LoVo (cell line): ENCODE measurements at regions not wholly inside any gene's neighbourhood (a gene's known extent, or its start where the extent isn't known, plus 50 kb on each side); places are given as distances from the start of the nearest gene placed in this dataset.
"Not testable (repeated sequence)": the region's sequence is repeated elsewhere in the genome, so short reads cannot be mapped to it uniquely, and the experiment has no call there.

Experiments used
- DNase-seq: peaks from one replicate; pipeline ENCODE4 v3.0.0-alpha.2; 2016; ENCODE audit warnings: low spot score

DNA sequence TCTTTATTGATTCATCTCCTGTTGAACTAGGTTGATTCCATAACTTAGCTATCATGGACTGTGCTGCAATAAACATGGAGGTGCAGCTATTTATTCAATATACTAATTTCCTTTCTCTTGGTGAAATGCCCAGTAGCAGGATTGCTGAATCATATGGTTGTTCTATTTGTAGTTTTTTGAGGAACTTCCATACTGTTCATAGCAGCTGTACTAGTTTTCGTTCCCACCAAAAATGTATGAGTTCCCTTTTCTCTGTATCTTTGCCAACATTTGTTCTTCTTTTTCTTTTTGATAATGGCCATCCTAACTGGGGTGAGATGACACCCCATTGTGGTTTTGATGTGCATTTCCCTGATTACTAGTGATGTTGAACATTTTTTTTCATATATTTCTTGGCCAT is 87.2 kb upstream of the NAV2 start:
- no peak for DNase-seq

GRCh38 chr11:19617696-19618523 is 94.7 kb upstream of the NAV2 start:
- DNase-seq = no peak

DNA sequence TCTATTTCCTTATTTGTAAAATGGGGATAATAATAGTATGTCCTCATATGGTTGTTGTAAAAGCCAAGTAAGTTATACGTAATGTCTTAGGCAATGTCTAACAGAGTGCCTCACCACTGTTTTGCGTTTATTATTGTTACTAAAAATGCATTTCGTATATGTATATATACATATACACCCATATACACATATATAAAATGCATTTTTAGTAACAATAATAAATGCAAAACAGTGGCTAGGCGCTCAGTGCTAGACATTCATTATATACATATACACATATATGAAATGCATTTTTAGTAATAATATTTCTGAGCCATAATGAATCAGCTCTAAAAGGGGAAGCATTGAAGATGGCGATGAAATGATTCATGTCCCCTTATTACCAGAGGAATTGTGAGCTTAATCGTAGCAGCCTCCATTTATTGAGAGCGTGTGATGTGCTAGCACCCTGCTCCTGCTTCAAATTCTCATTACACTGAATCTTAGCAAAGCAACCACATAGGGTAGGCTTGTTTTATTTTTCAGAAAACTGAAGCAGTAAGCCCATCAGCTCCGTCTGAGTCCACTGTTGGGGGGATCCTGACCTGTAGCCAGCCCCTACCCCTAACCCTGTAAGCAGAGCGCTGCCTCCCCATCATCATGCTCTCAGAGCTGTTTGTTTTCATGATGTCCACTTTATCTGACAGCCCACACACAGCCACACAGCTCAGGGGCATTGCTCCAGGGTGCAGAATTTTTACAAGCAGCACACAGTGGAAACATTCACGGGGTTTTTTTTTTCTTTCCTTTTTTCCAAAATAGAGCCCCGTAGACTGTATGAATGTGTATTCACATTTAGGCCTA is 97.1 kb upstream of the NAV2 start:
- no peak for DNase-seq

GRCh38 chr11:19614370-19614940 is 98.2 kb upstream of the NAV2 start:
- no peak for DNase-seq

DNA sequence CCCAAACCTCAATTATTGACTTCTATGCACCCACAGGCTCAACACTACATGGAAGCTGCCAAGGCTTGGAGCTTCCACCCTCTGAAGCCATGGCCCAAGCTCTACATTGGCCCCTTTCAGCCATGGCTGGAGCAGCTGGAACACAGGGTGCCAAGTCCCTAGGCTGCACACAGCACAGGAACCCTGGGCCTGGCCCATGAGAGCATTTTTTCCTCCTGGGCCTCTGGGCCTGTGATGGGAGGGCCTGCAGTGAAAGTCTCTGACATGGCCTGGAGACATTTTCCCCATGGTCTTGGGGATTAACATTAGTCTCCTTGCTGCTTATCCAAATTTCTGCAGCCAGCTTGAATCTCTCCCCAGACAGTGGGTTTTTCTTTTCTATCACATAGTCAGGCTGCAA is 100.6 kb upstream of the NAV2 start:
- DNase-seq = not testable (repeated sequence)

GRCh38 chr11:19607656-19608360 is 104.8 kb upstream of the NAV2 start:
- DNase-seq = no peak

DNA sequence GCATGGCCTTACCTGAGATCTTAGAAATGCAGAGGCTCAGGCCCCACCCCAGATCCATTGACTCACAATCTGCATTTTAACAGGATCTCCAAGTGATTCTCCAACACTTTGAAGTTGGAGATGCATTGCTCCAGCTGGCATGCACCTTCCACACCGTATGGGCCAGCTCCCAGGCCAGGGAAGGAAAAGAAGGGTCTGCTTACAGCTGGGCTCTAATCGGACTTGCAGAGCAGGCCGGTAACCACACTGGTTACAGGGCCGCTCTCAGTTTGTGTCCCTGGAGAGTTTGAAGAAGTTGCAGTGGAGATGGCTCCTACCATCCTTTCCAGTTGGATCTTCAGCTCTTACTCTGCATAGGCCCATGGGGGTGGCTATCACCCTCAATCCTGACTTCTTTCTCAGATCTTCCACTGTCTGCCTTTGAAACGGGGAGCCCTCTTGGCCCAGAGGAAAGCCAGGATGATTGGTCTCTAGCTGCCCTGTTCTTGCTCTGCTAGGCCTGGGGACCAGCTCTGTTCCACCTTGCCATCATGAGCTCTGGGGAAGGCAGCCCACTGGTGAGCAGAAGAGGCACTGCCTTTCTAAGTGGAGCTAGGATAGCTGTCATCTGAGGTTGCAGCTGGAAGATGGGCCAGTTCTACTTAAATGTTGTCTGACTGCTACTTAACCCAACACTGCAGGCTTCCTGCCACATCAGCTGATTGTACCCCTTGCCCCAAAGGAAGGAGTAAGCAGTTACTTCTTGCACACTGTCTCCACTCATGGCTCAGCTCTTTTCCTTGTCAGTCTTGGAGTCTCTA is 105.6 kb upstream of the NAV2 start:
- no peak for DNase-seq

DNA sequence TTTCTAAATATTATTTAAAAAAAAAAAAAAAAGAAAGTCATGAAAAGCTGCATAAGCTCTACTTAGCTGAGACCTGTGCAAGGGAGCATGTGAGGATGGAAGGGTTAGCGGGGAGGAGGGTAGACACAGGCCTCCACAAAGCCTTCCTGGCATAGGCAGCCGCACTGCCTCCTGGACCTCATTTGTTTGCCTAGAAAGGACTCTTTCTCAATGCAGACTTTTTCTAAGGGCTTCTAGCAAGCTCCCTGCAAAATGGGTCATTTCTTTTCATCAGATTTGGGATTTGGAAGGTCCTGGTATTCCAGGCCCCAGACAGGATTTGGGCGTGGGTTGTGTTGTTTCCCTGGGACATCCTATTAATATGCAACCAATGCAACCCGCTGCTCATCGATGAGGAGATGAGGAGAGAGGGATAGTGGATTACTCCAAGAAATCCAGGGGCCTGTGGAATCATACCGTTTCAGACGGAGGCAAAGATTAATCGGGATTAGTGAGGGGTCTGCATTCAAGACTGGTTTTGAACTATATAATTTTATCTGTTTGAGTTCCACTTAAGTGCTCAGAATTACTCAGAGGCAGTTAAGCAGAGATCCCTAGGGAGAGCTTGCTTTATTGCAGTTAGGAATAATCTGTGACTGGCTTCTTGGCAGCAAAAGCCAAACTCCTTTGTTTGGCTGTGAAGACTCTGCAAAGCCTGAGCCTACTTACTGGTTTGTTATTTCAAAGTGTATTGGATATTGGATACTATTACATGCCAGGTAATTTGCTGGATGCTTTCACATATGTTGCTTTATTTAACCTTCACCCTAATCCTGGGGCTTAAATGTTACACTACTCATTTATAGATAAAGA is 106.9 kb upstream of the NAV2 start:
- DNase-seq = no peak

GRCh38 chr11:19604679-19605375 is 107.8 kb upstream of the NAV2 start:
- DNase-seq = no peak

DNA sequence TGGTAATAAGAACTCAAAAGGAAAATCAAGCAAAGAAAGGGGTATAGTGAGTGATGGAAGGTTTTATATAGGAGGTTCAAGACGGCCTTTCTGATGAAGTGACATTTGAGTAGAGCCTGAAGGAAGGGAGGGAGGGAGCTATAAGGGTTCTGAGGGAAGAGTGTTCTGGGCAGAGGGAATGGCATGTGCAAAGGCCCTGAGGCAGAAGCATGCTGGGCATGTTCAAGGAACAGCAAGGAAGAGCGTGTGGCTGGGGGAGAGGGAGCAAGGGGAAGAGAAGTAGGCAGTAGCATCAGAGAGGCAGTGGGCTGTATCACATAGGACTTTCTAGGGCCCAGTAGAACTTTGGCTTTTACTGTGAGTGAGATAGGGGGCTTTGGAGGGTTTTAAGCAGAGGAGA is 108.9 kb upstream of the NAV2 start:
- no peak for DNase-seq

GRCh38 chr11:19602891-19603290 is 109.7 kb upstream of the NAV2 start:
- no peak for DNase-seq

DNA sequence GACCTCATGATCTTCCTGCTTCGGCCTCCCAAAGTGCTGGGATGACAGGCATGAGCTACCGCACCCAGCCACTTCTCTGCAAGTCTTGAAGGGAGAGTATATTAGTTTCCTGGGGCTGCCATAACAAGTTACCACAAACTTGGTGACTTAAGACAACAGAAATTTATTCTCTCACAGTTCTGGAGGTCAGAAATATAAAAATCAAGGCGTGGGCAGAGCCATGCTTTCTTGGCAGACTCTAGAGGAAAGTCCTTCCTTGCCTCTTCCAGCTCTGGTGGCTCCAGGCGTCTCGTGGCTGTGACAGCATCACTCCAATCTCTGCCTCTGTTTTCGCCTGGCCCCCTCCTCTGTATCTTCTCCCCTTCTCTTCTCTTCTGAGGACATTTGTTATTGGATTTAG is 110.2 kb upstream of the NAV2 start:
- no peak for DNase-seq

GRCh38 chr11:19601235-19601634 is 111.4 kb upstream of the NAV2 start:
- no peak for DNase-seq

GRCh38 chr11:19599681-19600080 is 113.0 kb upstream of the NAV2 start:
- DNase-seq = no peak

GRCh38 chr11:19598876-19599486 is 113.7 kb upstream of the NAV2 start:
- DNase-seq = no peak

DNA sequence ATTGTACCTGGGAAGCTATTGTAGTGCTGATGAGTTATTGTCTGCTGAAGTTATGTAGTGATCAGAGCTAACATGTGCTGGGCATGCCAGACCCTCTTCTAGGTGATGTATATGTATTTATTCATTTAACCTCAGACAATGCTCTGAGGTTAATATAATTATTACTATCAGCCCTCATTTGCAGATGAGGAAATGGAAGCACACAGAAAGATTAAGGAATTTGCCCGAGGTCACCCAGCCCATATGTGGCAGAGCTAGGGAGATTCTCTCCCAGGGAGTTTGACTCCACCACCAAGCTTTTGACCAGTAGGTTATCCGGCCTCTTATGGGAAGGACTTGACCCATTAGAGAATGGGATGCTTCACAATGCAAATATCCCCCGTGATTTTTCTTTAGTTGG is 114.2 kb upstream of the NAV2 start:
- DNase-seq = no peak

DNA sequence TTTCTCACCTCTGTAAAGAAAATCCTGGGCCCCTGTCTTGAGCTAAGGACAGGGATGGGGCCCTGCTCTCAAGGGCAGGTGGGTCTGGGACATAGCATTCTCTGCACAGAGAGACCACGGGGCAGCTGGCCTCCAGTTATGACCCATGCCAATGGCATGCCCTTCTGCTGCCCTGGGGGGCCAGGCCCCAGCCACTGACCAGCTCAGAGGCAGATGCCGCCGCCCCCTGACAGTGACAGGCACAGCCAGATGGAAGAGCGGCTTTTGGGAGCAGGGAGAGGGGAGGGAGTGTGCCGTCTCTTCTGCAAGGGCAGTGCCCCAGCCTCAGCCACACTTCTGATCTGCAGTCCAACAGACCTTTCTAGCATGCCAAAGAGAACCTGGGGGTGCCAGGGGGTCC is 114.8 kb upstream of the NAV2 start:
- no peak for DNase-seq

DNA sequence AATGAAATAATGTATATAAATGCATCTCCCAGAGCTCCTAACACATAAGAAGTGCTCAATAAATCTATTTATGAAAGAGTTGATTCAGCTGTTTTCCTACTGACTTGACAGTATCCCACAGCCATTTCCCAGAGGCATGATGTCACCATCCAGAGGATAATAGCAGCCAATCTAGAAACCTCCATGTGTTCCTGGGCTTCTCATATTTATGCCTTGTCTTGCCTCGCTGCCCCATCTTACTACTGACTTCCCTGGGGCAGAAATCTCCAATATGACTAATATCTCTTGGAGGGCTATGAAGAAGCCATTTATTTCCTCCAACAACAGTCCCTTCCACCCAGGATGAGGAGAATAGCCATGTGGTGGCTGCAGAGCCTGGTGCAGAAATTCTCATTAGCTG is 115.4 kb upstream of the NAV2 start:
- no peak for DNase-seq
